ENCODE measurements at regions not wholly inside any gene's neighbourhood (a gene's known extent, or its start where the extent isn't known, plus 50 kb on each side); places are given as distances from the start of the nearest gene placed in this dataset.

DNA sequence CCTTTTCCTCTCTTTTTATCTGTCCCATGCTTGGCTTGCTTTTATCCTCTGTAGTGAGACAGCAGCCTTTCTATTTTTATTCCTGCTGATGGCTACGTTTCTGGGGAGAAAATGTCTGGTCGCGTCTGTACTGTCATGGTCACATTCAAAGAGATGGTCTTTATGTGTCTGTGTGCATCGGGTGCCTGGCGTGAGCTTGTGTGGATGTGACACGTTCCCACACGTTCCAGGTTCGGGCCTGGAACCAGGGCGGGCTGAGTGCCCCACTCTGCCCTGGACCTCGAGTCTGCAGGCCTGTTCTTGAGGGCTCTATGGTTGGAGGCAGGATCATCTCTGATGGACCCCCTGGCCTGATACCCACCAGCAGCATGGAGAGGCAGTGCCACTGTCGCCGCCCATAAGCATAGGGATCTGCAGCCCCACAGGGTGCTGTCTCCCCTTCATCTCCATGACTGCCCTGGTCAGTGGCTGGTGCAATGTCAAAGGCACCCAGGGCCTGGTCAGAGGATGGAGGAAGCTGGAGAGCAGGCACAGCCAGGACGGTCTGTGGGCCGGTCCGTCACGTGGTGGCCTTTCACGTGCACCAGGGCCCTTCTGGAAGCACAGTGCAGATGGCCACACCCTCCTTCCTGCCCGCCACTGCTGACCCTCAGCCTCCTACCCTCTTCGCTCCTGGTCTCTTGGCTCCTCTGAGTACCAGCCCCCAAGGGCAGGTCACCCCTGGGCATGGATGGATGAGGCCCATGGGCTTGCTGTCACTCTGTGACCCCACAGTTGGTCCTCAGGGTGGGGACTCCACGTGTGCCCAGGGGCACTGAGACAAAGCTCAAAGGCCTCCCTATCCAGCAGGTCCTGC lies 149.2 kb upstream of the TWIST2 start:
- no peak for DNase-seq

- DNase-seq, result no peak
These were observed 148.4 kb upstream of the TWIST2 start for GRCh38 chr2:238699307-238700116.

GRCh38 chr2:238700117-238700457 lies 147.8 kb upstream of the TWIST2 start:
- no peak for DNase-seq

GRCh38 chr2:238700506-238701340 lies 147.2 kb upstream of the TWIST2 start:
- no peak for DNase-seq

- no peak for DNase-seq
These were observed 146.3 kb upstream of the TWIST2 start for GRCh38 chr2:238701341-238702206.

GRCh38 chr2:238702276-238703052 lies 145.4 kb upstream of the TWIST2 start:
- no peak for DNase-seq

DNA sequence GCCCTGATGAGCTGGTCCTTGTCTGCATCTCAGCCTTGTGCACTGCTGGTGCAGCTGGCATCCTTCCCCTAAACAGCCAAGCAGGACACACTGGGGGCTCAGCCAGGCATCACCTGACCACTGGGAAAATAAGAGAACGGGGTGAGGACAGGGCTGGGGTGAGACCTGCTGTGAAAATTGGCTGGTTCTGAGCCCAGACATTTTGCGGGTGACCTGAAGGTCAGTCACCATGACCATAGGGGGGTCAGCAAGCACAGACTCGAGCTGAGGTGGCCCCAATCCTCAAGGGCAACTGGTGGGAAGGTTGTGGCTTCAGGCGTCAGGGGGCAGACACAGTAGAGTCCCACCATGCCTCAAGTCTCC lies 144.9 kb upstream of the TWIST2 start:
- no peak for DNase-seq

- no peak for DNase-seq
These were observed 144.4 kb upstream of the TWIST2 start for GRCh38 chr2:238703436-238703835.

DNA sequence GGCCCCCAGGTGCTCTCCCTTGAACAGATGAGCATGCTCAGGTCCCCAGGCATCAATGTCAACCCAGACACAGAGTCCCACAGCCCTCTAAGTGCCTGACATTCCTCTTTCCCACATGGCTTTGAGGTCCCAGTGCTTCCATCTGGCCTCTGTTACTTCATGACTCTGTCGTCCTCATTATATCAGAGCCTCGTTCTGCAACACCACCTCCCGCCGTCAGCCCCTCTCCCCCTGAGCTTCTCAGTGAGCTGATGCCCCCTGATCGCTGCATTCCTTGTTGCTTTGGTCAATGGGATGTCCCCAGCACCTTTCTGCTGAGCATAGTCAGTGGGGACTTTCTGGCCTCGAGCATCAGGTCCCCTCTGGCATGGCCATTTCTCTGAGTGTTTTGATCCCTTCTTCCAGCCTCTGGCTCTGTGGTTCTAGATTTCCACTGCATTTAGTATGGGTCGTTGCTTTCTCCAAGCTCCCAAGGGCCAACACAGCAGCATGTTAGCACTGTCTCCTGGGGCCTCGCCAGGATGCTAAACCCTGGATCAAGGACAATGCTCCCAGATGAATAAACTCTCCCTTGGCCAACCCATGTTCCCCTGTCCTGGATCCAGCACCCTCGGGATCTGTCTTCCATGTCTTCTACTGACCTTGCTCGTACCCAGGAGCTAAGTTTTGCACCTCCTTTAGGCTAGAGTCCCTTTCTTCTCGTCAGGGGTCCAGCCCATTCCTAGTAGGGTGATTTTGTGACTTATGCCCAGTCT lies 143.2 kb upstream of the TWIST2 start:
- DNase-seq, result no peak

DNA sequence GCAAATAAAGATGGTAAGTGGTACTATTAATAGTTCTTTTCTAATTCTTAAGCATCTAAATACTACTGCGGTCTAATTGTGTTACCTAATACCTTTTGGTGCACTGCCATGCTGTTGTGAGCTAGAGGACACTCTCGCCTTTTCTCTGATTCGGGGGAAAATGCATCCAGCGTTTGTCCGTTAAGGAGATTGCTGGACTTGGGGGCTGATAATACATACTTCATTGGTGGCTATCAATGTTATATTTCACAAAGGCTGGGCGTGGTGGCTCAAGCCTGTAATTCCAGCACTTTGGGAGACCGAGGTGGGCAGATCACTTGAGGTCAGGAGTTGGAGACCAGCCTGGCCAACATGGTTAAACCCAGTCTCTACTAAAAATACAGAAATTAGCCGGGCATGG lies 141.7 kb upstream of the TWIST2 start:
- no peak for DNase-seq

- no peak for DNase-seq
These were observed 141.2 kb upstream of the TWIST2 start for GRCh38 chr2:238706673-238707072.

- DNase-seq, result no peak
These were observed 138.4 kb upstream of the TWIST2 start for GRCh38 chr2:238709325-238710025.

- DNase-seq, result no peak
These were observed 137.7 kb upstream of the TWIST2 start for GRCh38 chr2:238710032-238710735.

DNA sequence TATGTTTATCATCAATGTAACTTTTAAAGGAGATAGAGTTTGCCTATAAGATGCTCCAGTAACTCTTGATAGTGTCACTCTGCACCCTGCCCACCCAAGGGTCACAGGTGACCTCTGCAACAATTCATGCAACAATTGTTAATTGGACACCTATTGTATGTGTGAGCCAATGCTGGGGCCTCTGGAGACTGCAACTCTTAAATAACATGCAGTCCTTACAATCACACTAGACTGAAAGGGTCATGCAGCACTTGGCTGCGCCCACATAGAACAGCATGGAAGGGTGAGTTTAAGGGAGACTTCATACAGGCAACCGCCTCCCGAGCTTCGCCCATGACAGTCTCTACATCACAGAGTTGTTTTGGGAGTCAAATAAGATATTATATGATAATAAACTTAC lies 137.1 kb upstream of the TWIST2 start:
- no peak for DNase-seq

GRCh38 chr2:238711346-238711745 lies 136.5 kb upstream of the TWIST2 start:
- no peak for DNase-seq

- no peak for DNase-seq
These were observed 135.9 kb upstream of the TWIST2 start for GRCh38 chr2:238712011-238712410.

- no peak for DNase-seq
These were observed 134.6 kb upstream of the TWIST2 start for GRCh38 chr2:238713198-238713826.
